Activated gamma-delta T cell treated with Interleukin-2 at 50 U/mL for 16 hours (primary cell): ENCODE measurements at regions not wholly inside any gene's neighbourhood (a gene's known extent, or its start where the extent isn't known, plus 50 kb on each side); places are given as distances from the start of the nearest gene placed in this dataset.

Experiments
- DNase-seq: peaks from one replicate; pipeline ENCODE4 v3.0.0-alpha.2; 2020

- no peak for DNase-seq
Observed at GRCh38 chr1:73953586-73953985, 244.4 kb downstream of the LRRIQ3 start.

DNA sequence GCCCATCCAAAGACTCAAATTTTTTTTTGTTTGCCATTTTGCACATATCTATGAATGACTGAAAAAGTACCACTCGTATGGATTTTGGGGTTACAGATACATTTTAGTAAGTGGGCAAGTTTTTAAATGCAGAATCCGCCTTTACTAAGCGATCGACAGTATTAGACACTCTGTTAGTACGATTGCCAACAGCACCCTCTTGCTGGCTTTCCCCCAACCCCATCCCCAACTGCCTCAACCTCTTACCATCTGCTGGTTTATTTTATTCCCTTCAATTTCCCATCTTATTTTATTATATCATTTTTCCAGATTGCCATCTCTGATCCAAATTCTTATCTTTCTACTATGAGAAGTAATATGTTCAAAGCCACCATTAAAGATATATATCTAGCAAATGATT, 244.8 kb downstream of the LRRIQ3 start:
- DNase-seq: no peak

DNA sequence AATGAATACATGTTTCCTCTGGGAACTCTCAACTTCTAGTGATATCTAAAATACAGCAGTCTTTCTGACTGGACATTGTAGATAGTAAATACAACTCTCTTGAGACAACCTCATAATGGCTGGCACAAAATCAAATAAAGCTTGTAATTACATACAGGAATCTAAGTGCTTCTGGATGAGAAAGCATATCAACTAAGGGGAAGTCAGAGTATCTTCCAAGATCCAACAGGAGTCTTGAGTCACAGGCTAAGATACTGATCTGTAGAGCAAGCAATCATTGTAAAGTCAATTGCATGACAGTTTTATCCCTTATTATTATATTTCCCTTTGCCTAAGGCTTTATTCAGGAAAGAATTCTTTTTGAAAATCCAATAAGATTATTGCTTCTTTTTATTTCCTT, 249.9 kb downstream of the LRRIQ3 start:
- no peak for DNase-seq

DNA sequence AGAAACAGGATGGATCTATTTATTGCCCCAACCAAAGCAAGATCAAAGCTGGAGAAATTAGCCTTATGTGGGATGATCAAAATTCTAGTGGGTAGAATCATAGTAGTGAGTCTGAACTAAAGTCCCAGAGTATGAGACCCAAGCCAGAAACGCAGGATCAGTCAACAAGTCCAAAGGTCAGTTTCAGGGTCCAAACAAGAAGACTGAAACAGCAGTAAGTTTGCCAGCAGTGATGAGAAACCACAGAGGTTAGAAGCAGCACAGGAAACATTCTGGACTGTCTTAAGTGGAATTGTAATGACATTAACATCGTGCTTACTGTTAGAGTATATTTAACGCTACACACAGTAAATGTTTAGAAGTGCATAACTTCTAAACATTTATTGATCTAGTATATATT, 251.0 kb downstream of the LRRIQ3 start:
- no peak for DNase-seq

- DNase-seq: no peak
Observed at GRCh38 chr1:73943270-73943669, 254.7 kb downstream of the LRRIQ3 start.

GRCh38 chr1:73930293-73930692, 267.7 kb downstream of the LRRIQ3 start:
- no peak for DNase-seq

DNA sequence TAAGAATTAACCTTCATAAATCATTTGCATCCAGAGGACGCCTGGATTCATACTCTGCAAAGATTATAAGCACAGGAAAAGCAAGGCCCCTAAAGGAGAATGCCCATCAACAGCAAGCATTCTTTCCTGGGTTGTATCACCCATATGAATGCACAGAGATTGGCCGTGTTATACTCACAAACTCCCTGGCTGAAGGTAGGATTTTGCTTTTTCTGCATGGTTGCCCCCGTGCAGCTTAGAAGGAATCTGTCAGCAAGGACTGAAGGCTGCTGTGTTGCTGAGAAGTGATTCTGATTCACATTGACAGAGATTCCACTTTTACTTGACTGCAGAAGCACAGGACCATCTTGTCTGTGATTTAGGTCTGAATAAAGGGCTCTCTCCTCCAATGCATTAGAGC, 283.0 kb downstream of the LRRIQ3 start:
- no peak for DNase-seq

DNA sequence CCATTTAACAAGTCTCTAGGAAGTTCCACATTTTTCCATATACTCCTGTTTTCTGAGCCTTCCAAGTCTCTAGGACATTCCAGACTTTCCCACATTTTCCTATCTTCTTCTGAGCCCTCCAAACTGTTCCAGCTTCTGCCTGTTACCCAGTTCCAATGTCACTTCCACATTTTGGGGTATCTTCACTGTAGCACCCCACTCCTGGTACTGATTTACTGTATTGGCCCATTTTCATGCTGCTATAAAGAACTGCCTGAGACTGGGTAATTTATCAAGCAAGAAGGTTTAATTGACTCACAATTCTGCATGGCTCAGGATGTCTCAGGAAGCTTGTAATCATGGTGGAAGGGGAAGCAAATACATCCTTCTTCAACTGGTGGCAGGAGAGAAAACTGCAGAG, 285.0 kb downstream of the LRRIQ3 start:
- DNase-seq: no peak

GRCh38 chr1:73911849-73912248, 286.1 kb downstream of the LRRIQ3 start:
- DNase-seq: no peak

- no peak for DNase-seq
Observed at GRCh38 chr1:73910466-73910865, 287.5 kb downstream of the LRRIQ3 start.

GRCh38 chr1:73910062-73910461, 287.9 kb downstream of the LRRIQ3 start:
- no peak for DNase-seq

- DNase-seq: no peak
Observed at GRCh38 chr1:73909043-73909562, 288.9 kb downstream of the LRRIQ3 start.

- DNase-seq: no peak
Observed at GRCh38 chr1:73907051-73907450, 290.9 kb downstream of the LRRIQ3 start.

GRCh38 chr1:73903092-73903491, 294.9 kb downstream of the LRRIQ3 start:
- no peak for DNase-seq

- DNase-seq: no peak
Observed at GRCh38 chr1:73901738-73902137, 296.2 kb downstream of the LRRIQ3 start.

DNA sequence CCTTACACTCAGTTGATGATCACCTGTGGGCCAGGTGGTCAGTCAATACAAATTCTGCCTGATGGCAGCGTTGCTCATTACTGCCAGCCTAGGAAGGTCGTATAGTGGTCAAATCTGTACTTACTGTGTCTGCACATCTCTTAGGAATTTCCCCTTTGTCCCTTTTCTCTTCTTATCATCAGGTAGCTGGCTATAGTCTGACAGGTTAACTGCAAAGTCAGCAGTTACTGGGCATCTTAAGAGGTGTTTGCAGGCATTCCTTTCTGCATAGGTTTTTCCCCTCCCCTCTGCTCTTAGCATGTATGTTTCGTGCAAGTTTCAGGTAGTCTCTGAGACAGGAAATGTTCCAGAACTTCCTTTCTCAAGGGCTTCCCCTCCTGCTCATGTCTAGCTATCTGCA, 298.7 kb downstream of the LRRIQ3 start:
- no peak for DNase-seq

- no peak for DNase-seq
Observed at GRCh38 chr1:73898540-73898939, 299.4 kb downstream of the LRRIQ3 start.

- no peak for DNase-seq
Observed at GRCh38 chr1:73887412-73887811, 310.6 kb downstream of the LRRIQ3 start.

GRCh38 chr1:73886716-73887115, 311.3 kb downstream of the LRRIQ3 start:
- DNase-seq: no peak

DNA sequence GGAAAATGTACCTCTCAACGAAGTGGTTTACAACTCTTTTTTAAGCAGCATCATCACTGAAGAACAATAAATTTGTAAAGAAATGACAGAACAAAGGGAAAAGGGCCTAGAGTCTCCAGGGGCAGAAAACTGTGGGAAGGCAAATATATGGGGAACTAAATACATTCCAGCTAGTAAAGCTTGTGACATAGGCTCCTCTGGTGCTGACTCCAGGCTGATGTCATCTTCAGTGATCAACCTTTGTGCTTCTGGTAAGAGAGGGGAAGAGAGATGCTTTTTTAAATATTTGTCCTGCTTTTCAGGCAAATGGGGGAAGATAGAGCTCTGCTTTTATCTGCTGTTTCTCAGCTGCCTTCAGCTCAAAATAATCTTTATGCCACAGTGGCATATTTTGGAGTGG, 323.2 kb downstream of the LRRIQ3 start:
- DNase-seq: no peak

DNA sequence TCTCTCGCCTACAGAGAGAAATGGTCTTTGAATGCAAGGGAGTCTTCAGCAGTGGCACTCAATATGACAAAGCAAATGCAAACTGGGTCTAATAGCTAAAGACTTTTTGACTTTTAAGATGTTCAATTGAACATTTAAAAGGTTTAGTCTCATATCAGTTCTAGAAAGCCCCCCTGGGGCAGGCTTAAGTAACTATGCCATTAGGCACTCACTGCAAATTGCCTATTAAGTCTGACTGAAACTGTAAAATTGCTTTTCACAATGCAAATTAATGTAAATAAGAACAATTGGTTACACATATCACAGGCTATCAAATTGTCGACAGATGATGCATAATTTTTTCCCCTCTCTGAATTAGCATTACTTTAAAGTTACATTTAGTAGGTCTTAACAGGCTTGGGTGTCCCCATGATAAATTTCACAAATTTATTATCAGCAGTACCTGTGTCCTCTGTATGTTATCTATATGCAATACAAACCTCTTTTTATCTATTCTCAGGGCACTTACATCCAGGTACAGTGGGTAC, 329.1 kb downstream of the LRRIQ3 start:
- DNase-seq: no peak

- no peak for DNase-seq
Observed at GRCh38 chr1:73862355-73862754, 335.6 kb downstream of the LRRIQ3 start.

DNA sequence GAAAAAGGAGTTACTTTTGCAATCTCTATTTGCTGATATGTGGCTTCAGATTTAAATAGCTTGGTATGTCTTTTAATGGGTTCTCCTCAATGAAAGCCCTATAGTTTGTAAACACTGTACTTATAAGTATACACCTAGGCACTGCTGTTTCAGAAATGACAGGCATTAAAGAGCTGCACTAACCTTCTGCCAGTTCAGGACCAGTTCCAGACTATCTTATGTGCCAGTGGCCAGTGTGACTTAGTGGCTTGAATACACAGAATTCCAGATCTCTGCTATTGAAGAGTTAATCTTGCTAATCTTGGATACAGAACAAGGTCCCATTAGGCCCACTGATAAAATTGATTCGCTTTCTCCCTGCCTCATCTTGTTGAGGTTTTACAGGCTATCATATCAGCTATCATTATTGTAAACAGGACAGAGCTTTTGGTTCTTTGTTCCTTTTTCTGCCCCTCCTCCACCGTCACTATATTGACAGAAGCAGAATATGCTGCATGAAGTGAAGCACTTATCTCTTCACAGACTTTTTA, 337.5 kb downstream of the LRRIQ3 start:
- no peak for DNase-seq

- no peak for DNase-seq
Observed at GRCh38 chr1:73859227-73859626, 338.7 kb downstream of the LRRIQ3 start.

DNA sequence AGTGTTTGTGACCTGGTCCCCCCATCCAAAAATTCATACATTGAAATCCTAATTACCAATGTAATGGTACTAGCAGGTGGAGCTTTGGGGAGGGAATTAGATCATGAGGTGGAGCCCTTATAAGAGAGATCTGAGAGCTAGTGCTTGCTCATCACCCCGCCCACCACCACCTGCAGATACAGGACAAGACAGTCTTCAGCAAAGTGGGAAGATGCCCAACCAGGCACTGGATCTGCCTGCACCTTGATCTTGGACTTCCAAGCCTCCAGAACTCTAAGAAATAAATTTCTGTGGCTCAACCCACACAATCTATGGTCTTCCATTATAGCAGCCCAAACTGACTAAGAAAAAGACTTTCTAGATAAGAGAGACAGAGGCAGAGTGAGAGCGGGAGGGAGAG, 343.4 kb downstream of the LRRIQ3 start:
- DNase-seq: no peak
